GM23248 (cell line): ENCODE measurements at regions not wholly inside any gene's neighbourhood (a gene's known extent, or its start where the extent isn't known, plus 50 kb on each side); places are given as distances from the start of the nearest gene placed in this dataset.

Source experiments
- DNase-seq: peaks from one replicate; pipeline ENCODE4 v3.0.0-alpha.2; 2015
- H2AFZ ChIP-seq: fragments of 200-600 bp; sonication (generic); 2 replicates; pipeline ENCODE4 v1.6.1; 2016; ENCODE audit warnings: antibody characterized with exemption
- H3F3A ChIP-seq: fragments of 200-600 bp; sonication (generic); 2 replicates; pipeline ENCODE4 v1.6.1; 2016; ENCODE audit warnings: mild to moderate bottlenecking, antibody characterized with exemption, mixed run types; ENCODE audit not compliant: insufficient read depth
- H3K27ac ChIP-seq: fragments of 200-600 bp; sonication (generic); 2 replicates; pipeline ENCODE4 v1.5.1; 2016; ENCODE audit warnings: mild to moderate bottlenecking
- H3K27me3 ChIP-seq: fragments of 200-600 bp; sonication (generic); replicated peaks from 2 replicates; pipeline ENCODE4 v1.6.1; 2016; ENCODE audit warnings: mild to moderate bottlenecking; ENCODE audit not compliant: insufficient read depth
- H3K36me3 ChIP-seq: fragments of 200-600 bp; sonication (generic); 2 replicates; pipeline ENCODE4 v1.6.1; 2016; ENCODE audit warnings: low read depth, mild to moderate bottlenecking
- H3K4me1 ChIP-seq: fragments of 200-600 bp; sonication (generic); 2 replicates; pipeline ENCODE4 v1.6.1; 2016; ENCODE audit warnings: mild to moderate bottlenecking; ENCODE audit not compliant: insufficient read depth
- H3K4me2 ChIP-seq: fragments of 200-600 bp; sonication (generic); one replicate; pipeline ENCODE4 v1.6.1; 2016; ENCODE audit warnings: mild to moderate bottlenecking; ENCODE audit not compliant: unreplicated experiment
- H3K4me3 ChIP-seq: fragments of 200-600 bp; sonication (generic); 2 replicates; pipeline ENCODE4 v1.5.1; 2016; ENCODE audit warnings: mild to moderate bottlenecking
- H3K79me2 ChIP-seq: fragments of 200-600 bp; sonication (generic); 2 replicates; pipeline ENCODE4 v1.6.1; 2016; ENCODE audit warnings: mild to moderate bottlenecking; ENCODE audit not compliant: insufficient read depth
- H3K9ac ChIP-seq: fragments of 200-600 bp; sonication (generic); 2 replicates; pipeline ENCODE4 v1.6.1; 2016; ENCODE audit warnings: mild to moderate bottlenecking
- H3K9me2 ChIP-seq: fragments of 200-600 bp; sonication (generic); 2 replicates; pipeline ENCODE4 v1.6.1; 2016; ENCODE audit warnings: mixed run types, mild to moderate bottlenecking, moderate library complexity; ENCODE audit not compliant: insufficient read depth
- H3K9me3 ChIP-seq: fragments of 200-600 bp; sonication (generic); one replicate; pipeline ENCODE4 v1.6.1; 2017; ENCODE audit warnings: low read depth
- H4K20me1 ChIP-seq: fragments of 200-600 bp; sonication (generic); 2 replicates; pipeline ENCODE4 v1.6.0; 2016; ENCODE audit not compliant: insufficient read depth
- EZH2 ChIP-seq: fragments of 200-600 bp; sonication (generic); IDR thresholded peaks from 2 replicates; pipeline ENCODE4 v1.6.1; 2018; ENCODE audit warnings: antibody characterized with exemption, mild to moderate bottlenecking; ENCODE audit not compliant: insufficient read depth, poor library complexity, severe bottlenecking
- EZH2phosphoT487 ChIP-seq: fragments of 200-600 bp; sonication (generic); IDR thresholded peaks from 2 replicates; pipeline ENCODE4 v1.6.1; 2018; ENCODE audit warnings: antibody characterized with exemption, moderate library complexity, mild to moderate bottlenecking, low read depth; ENCODE audit not compliant: insufficient read depth
- WGBS, 2 experiments: methylation state at CpG; one replicate each; pipeline ENCODE4 v1.1.6; 2015 to 2017; ENCODE audit warnings: low lambda C conversion rate in 2 of 2, low coverage in 1 of 2; ENCODE audit errors: missing lambda C conversion rate in 2 of 2; 5-methylcytosine and 5-hydroxymethylcytosine counted together
- in situ Hi-C: fragments of 300-500 bp; cut with MboI; formaldehyde crosslinking; loops from 2 replicates; pipeline ENCODE4 v1.15.0; 2020

DNA sequence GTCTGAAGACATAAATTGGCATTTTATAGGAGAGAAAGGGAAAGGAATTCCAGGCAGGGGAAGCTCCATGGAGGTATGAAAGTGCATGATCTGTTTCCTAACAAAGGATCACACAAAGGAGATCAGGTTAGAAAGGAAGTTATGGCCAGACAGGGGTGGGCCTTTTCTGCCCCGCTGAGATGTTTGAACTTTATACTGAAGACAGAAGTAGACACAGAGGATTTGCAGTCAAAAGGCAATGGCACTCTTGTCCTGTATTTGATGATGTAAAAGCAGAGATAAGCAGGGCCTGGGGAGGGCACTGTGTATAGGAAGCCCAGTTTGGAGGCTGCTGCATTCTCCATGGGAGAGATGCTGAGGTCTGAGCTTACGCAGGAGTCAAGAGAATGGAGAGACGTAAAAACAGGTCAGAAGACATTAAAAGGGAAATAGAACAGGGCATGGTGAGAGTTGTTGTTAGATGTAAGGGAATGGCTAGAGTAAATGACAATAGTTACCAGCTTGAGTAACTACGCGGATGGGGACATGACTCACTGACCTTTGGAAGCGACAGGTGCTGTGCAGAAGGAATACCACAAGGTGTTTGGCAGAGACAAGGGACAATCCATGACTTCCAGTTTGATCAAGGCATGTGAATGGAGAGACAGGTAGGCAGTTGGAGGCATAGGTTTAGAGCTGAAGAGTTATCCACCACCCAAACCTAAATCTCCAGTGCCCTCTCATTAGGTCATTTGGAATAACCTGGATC lies 190.6 kb upstream of the SASH1 start:
- TF ChIP-seq EZH2phosphoT487, result no peak
- TF ChIP-seq EZH2, result no peak
- in situ Hi-C loops, result loop anchor here (10.0 to 25.0 kb wide), 2 partner anchors 647 to 1290 kb away; partner anchors contain the start of gene SAMD5
- no peak overlapping the region for H3K27ac ChIP-seq
- no peak overlapping the region for H2AFZ ChIP-seq
- WGBS, 2 experiments, result 74 to 83% methylated on average over 6 of the region's 6 CpGs
- no peak for DNase-seq
- H3K4me1 ChIP-seq, result no peaks in the 10 kb centered on the region
- no peak overlapping the region for H3K4me3 ChIP-seq
- no peaks in the 10 kb centered on the region for H3K9me2 ChIP-seq
- no peaks in the 10 kb centered on the region for H4K20me1 ChIP-seq
- no peaks in the 10 kb centered on the region for H3F3A ChIP-seq
- H3K9me3 ChIP-seq, result no peaks in the 10 kb centered on the region
- no peaks in the 10 kb centered on the region for H3K79me2 ChIP-seq
- H3K4me2 ChIP-seq, result no peak overlapping the region
- no peaks in the 10 kb centered on the region for H3K36me3 ChIP-seq
- peaks cover 27% of the 10 kb centered on the region for H3K27me3 ChIP-seq
- no peak overlapping the region for H3K9ac ChIP-seq

DNA sequence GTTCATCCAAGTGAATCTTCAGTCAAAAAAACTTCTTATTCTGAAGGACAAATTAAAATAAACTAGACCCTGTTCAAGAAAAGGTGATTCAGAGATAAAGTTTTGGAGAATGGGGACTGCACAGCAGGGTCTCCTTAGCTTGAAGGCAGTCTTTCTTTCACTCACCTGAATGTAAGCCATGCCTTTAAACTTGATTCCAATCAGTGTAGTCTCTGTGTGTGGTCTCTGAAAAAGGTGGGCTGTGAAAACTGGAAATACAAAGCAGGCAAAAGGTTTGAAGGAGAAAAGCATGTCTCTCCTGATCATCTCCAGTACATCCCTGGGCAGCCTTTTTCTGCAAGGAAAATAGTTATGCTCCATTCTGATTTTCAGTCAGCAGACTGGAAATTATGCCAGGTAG lies 188.0 kb upstream of the SASH1 start:
- DNase-seq, result no peak
- H3K27me3 ChIP-seq, result peaks cover 27% of the 10 kb centered on the region
- H4K20me1 ChIP-seq, result no peaks in the 10 kb centered on the region
- H3K9me2 ChIP-seq, result no peaks in the 10 kb centered on the region
- TF ChIP-seq EZH2, result no peak
- TF ChIP-seq EZH2phosphoT487, result no peak
- H3K9me3 ChIP-seq, result no peaks in the 10 kb centered on the region
- H3K36me3 ChIP-seq, result no peaks in the 10 kb centered on the region
- no peak overlapping the region for H3K4me3 ChIP-seq
- no peak overlapping the region for H3K4me2 ChIP-seq
- H3K4me1 ChIP-seq, result no peaks in the 10 kb centered on the region
- H3K9ac ChIP-seq, result no peak overlapping the region
- no peaks in the 10 kb centered on the region for H3F3A ChIP-seq
- no peaks in the 10 kb centered on the region for H3K79me2 ChIP-seq
- no peak overlapping the region for H2AFZ ChIP-seq
- no peak overlapping the region for H3K27ac ChIP-seq
- in situ Hi-C loops, result loop anchor here (10.0 to 25.0 kb wide), 2 partner anchors 650 to 1292 kb away; partner anchors contain the start of gene SAMD5

DNA sequence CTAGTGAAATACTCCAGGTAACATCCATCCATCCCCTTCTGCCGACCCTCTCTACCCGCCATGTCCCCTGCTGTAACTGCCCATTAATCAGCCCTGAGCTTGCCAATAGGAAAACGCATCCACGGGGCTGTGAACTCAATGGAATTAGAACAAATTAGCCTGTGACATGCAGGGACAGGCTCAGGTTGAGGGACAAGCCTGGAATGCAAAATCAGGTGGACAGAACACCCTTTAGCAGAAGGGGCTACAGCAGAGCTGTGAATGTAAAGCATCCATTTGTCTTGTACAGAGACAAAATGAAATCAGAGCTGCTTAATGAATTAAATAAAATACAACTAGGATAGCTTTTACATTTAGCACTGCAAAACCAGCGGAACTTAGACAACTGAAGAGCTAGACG lies 187.3 kb upstream of the SASH1 start:
- Histone ChIP-seq H3K27me3 (peaks cover 27% of the 10 kb centered on the region), H3F3A (no peaks in the 10 kb centered on the region), H3K9ac (no peak overlapping the region), H3K4me1 (no peaks in the 10 kb centered on the region), H3K36me3 (no peaks in the 10 kb centered on the region), H3K9me2 (no peaks in the 10 kb centered on the region), H3K4me3 (no peak overlapping the region), H3K27ac (no peak overlapping the region), H3K4me2 (no peak overlapping the region), H4K20me1 (no peaks in the 10 kb centered on the region), H2AFZ (no peak overlapping the region), H3K9me3 (no peaks in the 10 kb centered on the region), H3K79me2 (no peaks in the 10 kb centered on the region)
- DNase-seq, result no peak
- TF ChIP-seq EZH2phosphoT487 (no peak), EZH2 (no peak)
- in situ Hi-C loops, result loop anchor here (10.0 to 25.0 kb wide), 2 partner anchors 650 to 1293 kb away; partner anchors contain the start of gene SAMD5
- 44 to 50% methylated on average over 6 of the region's 6 CpGs for WGBS, 2 experiments

DNA sequence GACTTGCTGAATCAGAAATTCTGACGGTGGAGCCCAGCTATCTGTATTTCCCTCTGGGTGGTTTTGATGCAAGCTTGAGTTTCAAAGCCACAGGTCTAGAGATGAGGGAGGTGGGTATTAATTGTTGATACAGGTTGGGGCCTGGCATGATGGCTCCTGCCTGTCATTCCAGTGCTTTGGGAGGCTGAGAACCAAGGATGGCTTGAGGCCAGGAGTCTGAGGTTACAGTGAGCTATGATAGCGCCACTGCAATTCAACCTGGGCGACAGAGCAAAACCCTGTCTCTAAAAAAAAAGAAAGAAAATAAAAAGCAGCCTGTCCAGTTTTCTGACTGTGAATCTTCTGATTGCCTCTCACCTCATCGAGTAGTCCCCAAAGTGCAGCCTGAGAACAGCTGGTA lies 184.8 kb upstream of the SASH1 start:
- no peaks in the 10 kb centered on the region for H3K9me2 ChIP-seq
- DNase-seq, result no peak
- H3K27ac ChIP-seq, result no peak overlapping the region
- no peak overlapping the region for H3K9ac ChIP-seq
- H3K4me3 ChIP-seq, result no peak overlapping the region
- H4K20me1 ChIP-seq, result no peaks in the 10 kb centered on the region
- H2AFZ ChIP-seq, result no peak overlapping the region
- no peak overlapping the region for H3K4me2 ChIP-seq
- H3K9me3 ChIP-seq, result no peaks in the 10 kb centered on the region
- no peaks in the 10 kb centered on the region for H3K79me2 ChIP-seq
- whole genome bisulfite sequencing, 2 experiments, result 65 to 74% methylated on average over 4 of the region's 4 CpGs
- in situ Hi-C loops, result loop anchor here (10.0 to 25.0 kb wide), 2 partner anchors 653 to 1296 kb away; partner anchors contain the start of gene SAMD5
- no peaks in the 10 kb centered on the region for H3F3A ChIP-seq
- no peaks in the 10 kb centered on the region for H3K4me1 ChIP-seq
- H3K36me3 ChIP-seq, result no peaks in the 10 kb centered on the region
- H3K27me3 ChIP-seq, result peaks cover 17% of the 10 kb centered on the region
- TF ChIP-seq EZH2, result no peak
- TF ChIP-seq EZH2phosphoT487, result no peak
